ENCODE measurements at regions not wholly inside any gene's neighbourhood (a gene's known extent, or its start where the extent isn't known, plus 50 kb on each side); places are given as distances from the start of the nearest gene placed in this dataset.

- POLR2A ChIA-PET, result no interaction called here
These were observed 1227.5 kb downstream of the BRD1 start for GRCh38 chr22:48600171-48600570.

GRCh38 chr22:48599346-48599745 lies 1228.3 kb downstream of the BRD1 start:
- TF ChIP-seq CTCF (IDR thresholded peaks at IDR 0.05; ENCODE audit: insufficient read depth, low read depth, low read length), result no peak
- POLR2A ChIA-PET, result no interaction called here
- CTCF ChIA-PET, result no interaction called here

More at GRCh38 chr22:48600171-48600570, 1227.5 kb downstream of the BRD1 start:
- CTCF ChIA-PET, result no interaction called here
- no peak for DNase-seq (ENCODE audit: low read depth)
- no peak overlapping the region for H3K4me3 ChIP-seq (ENCODE audit: low read depth, low read length)
- TF ChIP-seq CTCF (IDR thresholded peaks at IDR 0.05; ENCODE audit: insufficient read depth, low read depth, low read length), result no peak
- H3K27me3 ChIP-seq (ENCODE audit: control insufficient read depth, insufficient read depth, low read length), result no peaks in the 10 kb centered on the region
- H3K36me3 ChIP-seq (ENCODE audit: control insufficient read depth, insufficient read depth, low read length), result no peaks in the 10 kb centered on the region

GRCh38 chr22:48596111-48596850 lies 1231.4 kb downstream of the BRD1 start:
- no peaks in the 10 kb centered on the region for H3K36me3 ChIP-seq (ENCODE audit: control insufficient read depth, insufficient read depth, low read length)
- H3K27me3 ChIP-seq (ENCODE audit: control insufficient read depth, insufficient read depth, low read length), result no peaks in the 10 kb centered on the region
- no peak overlapping the region for H3K4me3 ChIP-seq (ENCODE audit: low read depth, low read length)
- CTCF ChIA-PET, result interaction anchor here (0.6 kb wide), 1 partner anchor 210 kb away, joined by 3 read pairs; no protein-coding TSS in a partner anchor
- no peak for DNase-seq (ENCODE audit: low read depth)
- no peak for TF ChIP-seq CTCF (IDR thresholded peaks at IDR 0.05; ENCODE audit: insufficient read depth, low read depth, low read length)
- POLR2A ChIA-PET, result no interaction called here

More at GRCh38 chr22:48599346-48599745, 1228.3 kb downstream of the BRD1 start:
- no peaks in the 10 kb centered on the region for H3K36me3 ChIP-seq (ENCODE audit: control insufficient read depth, insufficient read depth, low read length)
- no peak overlapping the region for H3K4me3 ChIP-seq (ENCODE audit: low read depth, low read length)
- DNase-seq (ENCODE audit: low read depth), result no peak
- no peaks in the 10 kb centered on the region for H3K27me3 ChIP-seq (ENCODE audit: control insufficient read depth, insufficient read depth, low read length)

- H3K4me3 ChIP-seq (ENCODE audit: low read depth, low read length), result no peak overlapping the region
- POLR2A ChIA-PET, result no interaction called here
- CTCF ChIA-PET, result no interaction called here
- H3K27me3 ChIP-seq (ENCODE audit: control insufficient read depth, insufficient read depth, low read length), result no peaks in the 10 kb centered on the region
- H3K36me3 ChIP-seq (ENCODE audit: control insufficient read depth, insufficient read depth, low read length), result no peaks in the 10 kb centered on the region
- no peak for DNase-seq (ENCODE audit: low read depth)
- no peak for TF ChIP-seq CTCF (IDR thresholded peaks at IDR 0.05; ENCODE audit: insufficient read depth, low read depth, low read length)
These were observed 1232.2 kb downstream of the BRD1 start for GRCh38 chr22:48595511-48595905.

GRCh38 chr22:48594757-48595510 lies 1232.7 kb downstream of the BRD1 start:
- CTCF ChIA-PET, result no interaction called here
- no peak overlapping the region for H3K4me3 ChIP-seq (ENCODE audit: low read depth, low read length)
- POLR2A ChIA-PET, result no interaction called here
- DNase-seq (ENCODE audit: low read depth), result no peak
- no peaks in the 10 kb centered on the region for H3K36me3 ChIP-seq (ENCODE audit: control insufficient read depth, insufficient read depth, low read length)
- no peaks in the 10 kb centered on the region for H3K27me3 ChIP-seq (ENCODE audit: control insufficient read depth, insufficient read depth, low read length)
- TF ChIP-seq CTCF (IDR thresholded peaks at IDR 0.05; ENCODE audit: insufficient read depth, low read depth, low read length), result no peak

All from BJ (cell line).